Activated CD4-positive, alpha-beta T cell treated with anti-CD3 and anti-CD28 coated beads, Interleukin-2, Interleukin-4, amounts not matched to agents 100 ng/mL and 50 ng/mL, durations not matched to agents 16 hours and 8 hours (primary cell): ENCODE measurements at regions not wholly inside any gene's neighbourhood (a gene's known extent, or its start where the extent isn't known, plus 50 kb on each side); places are given as distances from the start of the nearest gene placed in this dataset.
"Not testable (repeated sequence)": the region's sequence is repeated elsewhere in the genome, so short reads cannot be mapped to it uniquely, and the experiment has no call there.

Experiments
- DNase-seq: peaks from one replicate; pipeline ENCODE4 v3.0.0-alpha.2; 2020; ENCODE audit warnings: low spot score

GRCh38 chr2:17133052-17133671 lies 385.1 kb downstream of the RAD51AP2 start:
- DNase-seq = no peak

GRCh38 chr2:17130627-17131026 lies 387.6 kb downstream of the RAD51AP2 start:
- DNase-seq = not testable (repeated sequence)

DNA sequence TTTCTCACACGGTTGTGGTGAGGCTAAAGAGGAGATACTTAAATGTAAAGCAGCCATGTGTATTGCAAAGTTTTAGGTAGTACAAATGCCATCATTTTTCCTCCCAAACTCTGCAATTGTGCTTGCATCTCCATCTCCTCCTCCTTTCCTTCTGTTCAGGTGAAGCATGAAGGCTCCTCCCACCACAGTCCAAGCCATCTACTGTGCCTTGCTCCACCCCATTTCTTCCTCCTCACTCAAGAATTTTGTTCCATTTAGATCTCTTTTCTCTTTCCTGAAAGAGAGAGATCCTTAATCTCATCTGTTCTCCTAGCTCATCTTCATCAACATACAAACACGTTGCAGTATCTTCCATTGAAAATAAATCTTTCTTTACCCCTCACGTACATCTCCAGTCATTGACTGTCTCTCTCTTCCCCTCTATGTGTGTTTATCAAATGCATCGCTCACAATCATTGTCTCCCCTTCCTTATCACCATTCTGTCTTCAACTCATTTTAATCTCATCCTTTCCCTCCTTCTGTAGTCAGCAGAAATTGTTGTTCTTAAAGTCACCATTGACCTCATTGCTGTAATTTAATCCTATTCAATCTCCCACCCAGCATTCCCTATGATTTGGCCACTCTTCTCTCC lies 392.1 kb downstream of the RAD51AP2 start:
- DNase-seq = no peak

GRCh38 chr2:17124575-17125318 lies 393.5 kb downstream of the RAD51AP2 start:
- no peak for DNase-seq

DNA sequence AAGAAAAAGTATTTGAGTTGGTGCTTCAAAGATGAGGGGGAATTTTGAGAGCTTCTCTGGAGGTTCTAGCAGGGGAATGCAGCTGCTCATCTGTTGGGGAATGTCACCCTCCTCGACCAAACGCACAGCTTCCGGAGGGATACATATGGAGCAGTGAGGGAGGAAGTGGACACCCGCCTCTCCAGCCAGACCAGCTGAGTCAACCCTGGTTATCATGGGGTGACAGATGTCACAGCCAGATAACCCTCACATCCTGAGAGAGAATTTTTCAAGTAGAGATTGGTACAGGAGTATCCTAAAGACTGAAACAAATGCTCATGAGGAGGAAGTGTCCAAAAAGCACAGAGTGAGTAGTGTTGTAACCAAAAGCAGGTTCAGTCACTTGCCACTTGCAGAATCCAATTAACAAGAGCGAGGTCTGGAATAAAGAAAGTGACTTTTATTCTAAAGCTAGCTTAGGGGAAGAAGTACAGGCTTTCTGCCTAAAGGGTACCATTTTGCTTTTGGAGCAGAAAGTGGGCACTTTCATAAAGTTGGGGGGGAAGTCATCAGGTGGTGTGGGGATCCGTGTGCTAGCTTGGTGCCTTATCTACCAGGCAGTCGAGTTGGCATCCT lies 395.2 kb downstream of the RAD51AP2 start:
- no peak for DNase-seq

GRCh38 chr2:17115466-17115865 lies 402.8 kb downstream of the RAD51AP2 start:
- DNase-seq = no peak

- no peak for DNase-seq
Observed at GRCh38 chr2:17115042-17115441, 403.2 kb downstream of the RAD51AP2 start.

DNA sequence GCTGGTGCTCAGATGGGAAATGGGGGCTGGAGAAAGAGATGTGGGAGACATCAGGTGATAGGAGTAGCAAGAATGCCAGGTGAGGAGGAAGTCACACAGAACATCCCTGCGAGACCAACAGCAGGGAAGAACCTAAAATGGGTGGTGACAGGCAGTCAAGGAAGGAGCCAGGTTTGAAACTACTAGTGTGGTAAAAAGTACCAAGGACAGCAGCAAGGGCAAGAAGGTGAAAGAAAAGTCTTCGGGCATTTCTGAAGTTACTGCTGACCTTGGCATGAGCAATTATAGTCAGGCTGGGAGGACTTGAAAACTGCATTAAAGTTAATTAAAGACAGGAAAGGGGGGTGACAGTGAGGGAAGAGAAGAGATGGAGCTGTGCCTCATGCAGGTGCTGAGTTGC lies 410.4 kb downstream of the RAD51AP2 start:
- no peak for DNase-seq

DNA sequence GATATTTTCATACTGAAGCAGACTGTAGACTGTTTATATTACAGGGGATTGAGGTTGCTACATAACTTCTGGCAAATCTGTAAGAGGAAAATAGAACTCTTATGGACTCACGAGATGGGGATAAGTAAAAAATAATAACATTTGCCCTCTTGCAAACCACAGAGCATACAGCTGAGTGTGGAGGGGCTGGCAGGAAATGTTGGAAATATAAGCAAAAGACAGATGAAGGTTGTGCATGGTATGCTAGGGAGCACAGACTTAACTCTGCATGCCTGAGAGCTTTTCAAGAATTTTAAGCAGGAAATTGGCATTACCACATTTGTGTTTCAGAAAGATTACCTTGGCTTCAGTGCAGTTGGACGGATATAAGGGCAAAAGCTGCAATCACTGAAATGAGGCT lies 411.1 kb downstream of the RAD51AP2 start:
- DNase-seq = no peak

GRCh38 chr2:17106418-17106817 lies 411.8 kb downstream of the RAD51AP2 start:
- DNase-seq = no peak

DNA sequence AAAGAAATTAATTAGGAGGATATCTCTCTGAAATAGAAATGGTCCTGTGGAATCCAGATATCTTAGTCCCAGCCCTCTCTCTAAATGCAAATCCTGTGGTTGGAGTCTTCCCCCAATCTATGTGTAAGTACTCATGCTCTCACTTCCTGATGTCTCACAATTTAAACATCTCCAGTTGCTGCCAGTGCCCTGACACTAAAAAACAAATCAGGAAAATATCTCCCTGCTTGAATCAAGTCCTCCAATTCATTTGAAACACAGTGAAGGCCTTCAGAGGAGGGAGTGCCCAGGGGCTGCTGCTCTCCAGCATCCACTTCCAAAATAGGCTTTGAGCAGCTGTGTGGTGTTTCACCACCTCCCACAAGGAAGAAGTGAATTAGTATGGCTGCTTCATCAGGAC lies 413.8 kb downstream of the RAD51AP2 start:
- no peak for DNase-seq

GRCh38 chr2:17101596-17101995 lies 416.6 kb downstream of the RAD51AP2 start:
- DNase-seq = no peak

GRCh38 chr2:17101091-17101490 lies 417.1 kb downstream of the RAD51AP2 start:
- DNase-seq = no peak

GRCh38 chr2:17095340-17095739 lies 422.9 kb downstream of the RAD51AP2 start:
- no peak for DNase-seq

GRCh38 chr2:17093712-17094111 lies 424.5 kb downstream of the RAD51AP2 start:
- no peak for DNase-seq

DNA sequence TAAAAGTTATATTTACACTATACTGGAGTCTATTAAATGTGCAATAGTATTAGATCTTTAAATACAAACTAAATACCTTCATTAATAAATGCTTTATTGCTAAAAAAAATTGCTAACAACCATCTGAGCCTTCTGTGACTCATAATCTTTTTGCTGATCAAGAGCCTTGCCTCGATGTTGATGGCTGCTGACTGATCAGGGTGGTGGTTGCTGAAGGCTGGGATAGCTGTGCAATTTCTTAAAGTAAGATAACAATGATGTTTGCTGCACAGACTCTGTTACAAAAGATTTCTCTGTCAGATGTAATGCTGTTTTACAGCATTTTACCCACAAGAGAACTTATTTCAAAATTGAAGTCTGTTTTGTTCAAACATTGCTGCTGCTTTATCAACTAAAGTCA lies 421.4 kb upstream of the CYRIA start:
- DNase-seq = no peak

GRCh38 chr2:17085546-17086202 lies 420.0 kb upstream of the CYRIA start:
- DNase-seq = no peak

DNA sequence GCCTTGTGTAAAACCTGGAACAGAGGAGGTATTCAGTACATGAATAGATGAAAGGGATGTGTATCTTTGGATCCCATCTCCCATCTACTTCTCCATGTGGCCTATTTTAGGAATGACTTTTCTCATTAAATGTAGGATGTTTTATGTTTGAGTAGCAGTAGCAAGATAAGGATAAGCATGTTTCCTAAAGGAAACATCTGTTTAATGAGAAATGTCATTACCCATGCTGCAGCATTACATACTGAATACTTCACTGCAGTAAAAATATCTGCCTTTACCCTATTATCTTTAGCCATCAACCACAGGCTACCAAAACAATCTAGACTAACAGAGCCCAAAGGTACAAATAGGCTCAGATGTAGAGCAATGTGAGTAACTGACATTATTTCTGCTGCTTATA lies 419.2 kb upstream of the CYRIA start:
- DNase-seq = no peak

DNA sequence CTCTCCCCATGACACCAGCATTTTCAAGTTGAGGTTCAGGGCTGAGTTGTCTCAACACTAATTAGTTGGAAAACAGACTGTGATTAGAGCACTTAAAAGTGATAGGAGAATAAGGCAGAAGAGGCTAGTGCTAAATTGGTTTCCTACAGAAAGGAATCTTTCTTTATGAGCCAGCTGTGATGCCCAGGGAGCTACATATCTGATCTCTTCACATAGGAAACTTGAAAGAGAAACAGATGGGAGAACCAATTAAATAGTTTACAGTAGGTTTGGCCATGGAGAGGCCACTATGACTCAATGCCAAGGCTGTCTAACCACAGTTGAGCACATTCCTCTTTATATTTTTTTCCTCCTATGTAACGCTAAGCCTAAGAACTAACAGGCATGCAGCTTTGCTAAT lies 418.3 kb upstream of the CYRIA start:
- DNase-seq = no peak

DNA sequence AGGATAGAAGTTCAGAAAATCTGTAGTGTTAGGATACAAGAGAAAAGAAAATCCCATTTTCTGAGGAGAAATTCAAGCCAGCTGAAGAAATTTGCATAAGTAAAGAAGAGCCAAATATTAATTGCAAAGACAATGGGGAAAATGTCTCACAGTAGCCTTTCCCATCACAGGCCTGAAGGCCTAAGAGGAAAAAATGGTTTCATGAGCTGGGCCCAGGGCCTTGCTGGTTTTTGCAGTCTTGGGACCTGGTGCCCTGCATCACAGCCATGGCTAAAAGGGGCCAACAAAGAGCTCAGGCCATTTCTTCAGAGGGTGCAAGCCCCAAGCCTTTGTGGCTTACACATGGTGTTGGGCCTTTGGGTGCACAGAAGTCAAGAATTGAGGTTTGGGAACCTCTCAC lies 413.6 kb upstream of the CYRIA start:
- no peak for DNase-seq

GRCh38 chr2:17076533-17076932 lies 410.9 kb upstream of the CYRIA start:
- DNase-seq = no peak

DNA sequence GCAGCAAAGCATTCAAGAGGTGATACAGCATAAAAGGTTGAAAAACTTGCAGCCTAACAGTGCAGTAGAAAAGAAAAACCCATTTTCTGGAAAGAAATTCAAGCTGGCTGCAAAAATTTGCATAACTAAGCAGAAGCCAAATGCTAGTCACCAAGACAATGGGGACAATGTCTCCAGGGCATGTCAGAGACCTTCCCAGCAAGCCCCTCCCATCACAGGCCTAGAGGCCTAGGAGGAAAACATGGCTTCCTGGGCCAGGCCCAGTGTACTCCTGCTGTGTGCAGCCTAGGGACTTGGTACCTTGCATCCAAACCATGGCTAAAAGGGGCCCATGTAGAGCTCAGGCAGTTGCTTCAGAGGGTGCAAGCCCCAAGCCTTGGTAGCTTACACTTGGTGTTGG lies 405.1 kb upstream of the CYRIA start:
- no peak for DNase-seq

DNA sequence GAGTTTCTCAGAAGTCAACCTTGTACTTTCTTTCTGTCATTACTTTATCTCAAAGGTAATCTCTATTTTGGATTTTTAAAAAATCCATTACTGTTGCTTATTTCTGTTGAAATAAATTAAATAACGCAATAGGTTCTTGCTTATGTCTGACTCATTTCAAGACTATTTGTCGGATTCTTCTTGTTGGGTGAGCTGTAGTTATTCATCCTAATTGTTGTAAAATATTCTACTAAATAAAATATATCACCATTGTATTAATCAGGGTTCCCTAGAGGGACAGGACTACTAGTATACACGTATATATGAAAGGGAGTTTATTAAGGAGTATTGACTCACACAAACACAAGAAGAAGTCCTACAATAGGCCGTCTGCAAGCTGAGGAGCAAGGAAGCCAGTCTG lies 403.9 kb upstream of the CYRIA start:
- no peak for DNase-seq
